ENCODE measurements at regions not wholly inside any gene's neighbourhood (a gene's known extent, or its start where the extent isn't known, plus 50 kb on each side); places are given as distances from the start of the nearest gene placed in this dataset.

DNA sequence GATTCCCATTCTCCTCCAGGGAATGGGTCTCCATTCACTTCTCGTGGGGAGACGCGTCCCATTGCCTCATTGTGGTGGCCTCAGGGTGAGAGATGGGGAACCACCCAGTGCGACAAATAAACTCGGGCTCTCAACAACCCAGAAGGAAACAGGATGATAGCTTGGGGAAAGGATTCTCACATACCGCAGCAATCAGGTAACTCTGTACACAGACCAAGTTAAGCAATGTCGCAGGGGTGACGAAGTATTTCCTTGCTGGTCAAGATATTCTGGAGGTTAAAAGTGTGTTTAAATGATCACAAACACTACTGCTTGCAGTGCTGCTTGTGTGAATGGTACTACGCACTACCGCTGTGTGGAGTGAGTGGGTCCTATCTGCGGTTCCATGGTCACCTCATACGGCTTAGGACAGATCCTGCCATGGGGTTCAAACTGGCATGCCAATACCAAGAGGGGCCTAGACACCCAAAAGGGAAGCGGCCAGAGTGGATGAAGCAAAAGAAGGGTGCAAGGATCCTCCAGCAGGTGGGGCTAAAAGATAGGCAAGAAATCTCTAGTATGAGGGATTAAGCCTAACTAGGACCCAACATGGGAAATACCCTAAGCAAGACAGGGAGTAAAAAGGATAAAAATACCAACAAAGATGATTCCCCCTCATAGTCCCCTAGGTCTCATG lies 143.8 kb upstream of the TMEM106B start:
- Histone ChIP-seq H3K9me3 (ENCODE audit: control insufficient read depth, insufficient read depth, low read length) (no peaks in the 10 kb centered on the region), H3K27ac (ENCODE audit: low read length) (no peak overlapping the region), H3K27me3 (ENCODE audit: control insufficient read depth, insufficient read depth, low read length) (no peaks in the 10 kb centered on the region), H3K36me3 (ENCODE audit: control insufficient read depth, insufficient read depth, low read length) (no peaks in the 10 kb centered on the region), H3K4me3 (ENCODE audit: low read length) (no peak overlapping the region), H3K4me1 (ENCODE audit: control insufficient read depth, insufficient read depth, low read length) (no peaks in the 10 kb centered on the region)
- Mint-ChIP-seq H3K27me3 (ENCODE audit: low read depth in 2 of 2) (no peaks in the 10 kb centered on the region), H3K9me3 (no peaks in the 10 kb centered on the region), H3K4me1 (no peaks in the 10 kb centered on the region), H3K4me3 (no peak overlapping the region), H3K36me3 (no peaks in the 10 kb centered on the region), H3K27ac (no peak overlapping the region)
- peak; percentile 24 to 81 for DNase-seq
- ATAC-seq = peak; percentile 55 to 60 (median 57)
- 90% methylated on average over 13 of the region's 13 CpGs for WGBS (ENCODE audit: insufficient coverage)
- TF ChIP-seq, protein P1, sequence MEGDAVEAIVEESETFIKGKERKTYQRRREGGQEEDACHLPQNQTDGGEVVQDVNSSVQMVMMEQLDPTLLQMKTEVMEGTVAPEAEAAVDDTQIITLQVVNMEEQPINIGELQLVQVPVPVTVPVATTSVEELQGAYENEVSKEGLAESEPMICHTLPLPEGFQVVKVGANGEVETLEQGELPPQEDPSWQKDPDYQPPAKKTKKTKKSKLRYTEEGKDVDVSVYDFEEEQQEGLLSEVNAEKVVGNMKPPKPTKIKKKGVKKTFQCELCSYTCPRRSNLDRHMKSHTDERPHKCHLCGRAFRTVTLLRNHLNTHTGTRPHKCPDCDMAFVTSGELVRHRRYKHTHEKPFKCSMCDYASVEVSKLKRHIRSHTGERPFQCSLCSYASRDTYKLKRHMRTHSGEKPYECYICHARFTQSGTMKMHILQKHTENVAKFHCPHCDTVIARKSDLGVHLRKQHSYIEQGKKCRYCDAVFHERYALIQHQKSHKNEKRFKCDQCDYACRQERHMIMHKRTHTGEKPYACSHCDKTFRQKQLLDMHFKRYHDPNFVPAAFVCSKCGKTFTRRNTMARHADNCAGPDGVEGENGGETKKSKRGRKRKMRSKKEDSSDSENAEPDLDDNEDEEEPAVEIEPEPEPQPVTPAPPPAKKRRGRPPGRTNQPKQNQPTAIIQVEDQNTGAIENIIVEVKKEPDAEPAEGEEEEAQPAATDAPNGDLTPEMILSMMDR (IDR thresholded peaks at IDR 0.05) = peak; percentile 65
- intact Hi-C loops (cut with micrococcal nuclease) = loop anchor here (5.0 kb wide), 1 partner anchor 430 kb away; no protein-coding TSS in a partner anchor

DNA sequence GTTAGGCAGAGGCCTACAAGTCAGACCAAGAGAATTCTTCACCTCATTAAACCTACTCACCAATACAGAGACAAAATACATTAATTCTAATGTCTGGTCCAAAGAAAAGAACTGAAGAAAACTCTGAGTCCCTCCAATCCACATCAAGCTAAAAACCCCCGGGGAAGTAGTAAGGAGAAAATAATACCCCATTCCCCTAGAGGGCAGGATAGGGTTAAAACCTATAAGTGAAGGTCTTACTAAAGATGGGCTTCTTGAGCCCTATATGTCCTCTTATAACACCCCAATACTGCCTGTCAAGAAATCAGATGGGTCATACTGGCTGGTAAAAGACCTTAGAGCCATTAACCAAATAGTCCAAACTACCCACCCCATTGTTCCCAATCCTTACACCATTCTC lies 141.3 kb upstream of the TMEM106B start:
- Mint-ChIP-seq H3K4me1 (no peaks in the 10 kb centered on the region), H3K36me3 (no peaks in the 10 kb centered on the region), H3K27me3 (ENCODE audit: low read depth in 2 of 2) (no peaks in the 10 kb centered on the region), H3K9me3 (peaks cover under 1% of the 10 kb centered on the region in 2 donors), H3K4me3 (no peak overlapping the region), H3K27ac (no peak overlapping the region)
- no peaks in the 10 kb centered on the region for H3K36me3 ChIP-seq (ENCODE audit: control insufficient read depth, insufficient read depth, low read length)
- H3K9me3 ChIP-seq (ENCODE audit: control insufficient read depth, insufficient read depth, low read length) = no peaks in the 10 kb centered on the region
- H3K27me3 ChIP-seq (ENCODE audit: control insufficient read depth, insufficient read depth, low read length) = no peaks in the 10 kb centered on the region
- TF ChIP-seq, protein P1 (IDR thresholded peaks at IDR 0.05) = no peak
- DNase-seq (no peak), ATAC-seq (no peak)
- no peak overlapping the region for H3K27ac ChIP-seq (ENCODE audit: low read length)
- H3K4me3 ChIP-seq (ENCODE audit: low read length) = no peak overlapping the region
- intact Hi-C loops (cut with micrococcal nuclease) = loop anchor here (5.0 kb wide), 1 partner anchor 428 kb away; no protein-coding TSS in a partner anchor
- no CpG with 5 or more reads among the region's 1 CpG for WGBS (ENCODE audit: insufficient coverage)
- no peaks in the 10 kb centered on the region for H3K4me1 ChIP-seq (ENCODE audit: control insufficient read depth, insufficient read depth, low read length)

DNA sequence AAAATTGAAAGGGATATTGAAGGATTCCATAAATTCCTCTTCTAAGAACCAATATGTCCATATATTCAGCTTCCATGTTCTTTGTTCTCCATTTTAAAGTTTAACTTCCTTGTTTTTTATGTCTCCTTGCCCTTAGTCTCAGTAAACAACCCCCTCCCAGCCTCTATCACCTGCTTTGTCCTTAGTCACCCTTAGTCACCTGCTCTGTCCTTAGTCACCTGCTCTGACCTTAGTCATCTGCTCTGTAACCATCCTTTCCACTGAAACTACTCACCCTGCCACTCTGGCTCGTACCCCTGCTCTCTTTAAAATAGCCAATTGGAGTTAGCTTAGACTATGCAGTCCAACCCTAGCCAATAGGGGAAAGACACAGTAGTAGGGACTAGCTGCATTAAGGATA lies 136.2 kb upstream of the TMEM106B start:
- TF ChIP-seq, protein P1 (IDR thresholded peaks at IDR 0.05) = no peak
- DNase-seq (no peak), ATAC-seq (no peak)
- H3K4me3 ChIP-seq (ENCODE audit: low read length) = no peak overlapping the region
- no peaks in the 10 kb centered on the region for H3K36me3 ChIP-seq (ENCODE audit: control insufficient read depth, insufficient read depth, low read length)
- intact Hi-C loops (cut with micrococcal nuclease) = no loop called here
- H3K27ac ChIP-seq (ENCODE audit: low read length) = no peak overlapping the region
- Mint-ChIP-seq H3K27ac (no peak overlapping the region), H3K36me3 (no peaks in the 10 kb centered on the region), H3K27me3 (ENCODE audit: low read depth in 2 of 2) (no peaks in the 10 kb centered on the region), H3K4me1 (no peaks in the 10 kb centered on the region), H3K9me3 (peaks cover 5 to 9% of the 10 kb centered on the region in 2 donors), H3K4me3 (no peak overlapping the region)
- peaks cover 5% of the 10 kb centered on the region for H3K9me3 ChIP-seq (ENCODE audit: control insufficient read depth, insufficient read depth, low read length)
- WGBS (ENCODE audit: insufficient coverage) = 71% methylated on average over 1 of the region's 1 CpG
- no peaks in the 10 kb centered on the region for H3K4me1 ChIP-seq (ENCODE audit: control insufficient read depth, insufficient read depth, low read length)
- no peaks in the 10 kb centered on the region for H3K27me3 ChIP-seq (ENCODE audit: control insufficient read depth, insufficient read depth, low read length)

DNA sequence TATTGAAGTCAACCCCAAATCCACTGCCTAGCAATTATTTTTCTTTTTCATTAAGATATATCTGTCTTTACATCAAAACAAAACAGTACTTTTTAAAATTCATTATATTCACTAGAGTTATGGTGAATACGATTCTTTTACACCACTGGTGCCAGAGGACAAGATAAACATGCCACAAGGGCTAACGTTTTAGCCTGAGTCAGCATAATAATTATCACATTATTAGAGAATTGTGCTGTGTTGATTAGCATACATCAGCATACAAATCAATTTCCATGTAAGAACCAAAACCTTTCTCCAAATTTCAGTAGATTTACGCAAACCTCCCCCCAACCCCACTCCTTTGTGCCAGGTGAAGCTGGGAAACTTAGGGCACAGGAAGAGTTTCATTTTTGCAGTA lies 131.1 kb upstream of the TMEM106B start:
- H3K36me3 ChIP-seq (ENCODE audit: control insufficient read depth, insufficient read depth, low read length) = no peaks in the 10 kb centered on the region
- ATAC-seq (no peak), DNase-seq (no peak)
- intact Hi-C loops (cut with micrococcal nuclease) = no loop called here
- H3K4me3 Mint-ChIP-seq = no peak overlapping the region
- H3K4me3 ChIP-seq (ENCODE audit: low read length) = no peak overlapping the region
- no peaks in the 10 kb centered on the region for H3K27me3 ChIP-seq (ENCODE audit: control insufficient read depth, insufficient read depth, low read length)
- no peaks in the 10 kb centered on the region for H3K4me1 ChIP-seq (ENCODE audit: control insufficient read depth, insufficient read depth, low read length)
- no peaks in the 10 kb centered on the region for H3K36me3 Mint-ChIP-seq
- H3K9me3 Mint-ChIP-seq = peaks cover 2 to 7% of the 10 kb centered on the region in 2 donors
- H3K27ac ChIP-seq (ENCODE audit: low read length) = no peak overlapping the region
- 47% methylated on average over 2 of the region's 3 CpGs for WGBS (ENCODE audit: insufficient coverage)
- TF ChIP-seq, protein P1 (IDR thresholded peaks at IDR 0.05) = no peak
- H3K9me3 ChIP-seq (ENCODE audit: control insufficient read depth, insufficient read depth, low read length) = peaks cover 3% of the 10 kb centered on the region
- no peaks in the 10 kb centered on the region for H3K4me1 Mint-ChIP-seq
- no peak overlapping the region for H3K27ac Mint-ChIP-seq
- H3K27me3 Mint-ChIP-seq (ENCODE audit: low read depth in 2 of 2) = peaks cover 0 to 11% of the 10 kb centered on the region in 2 donors
